Heart left ventricle (tissue), 13 donors: ENCODE measurements at regions not wholly inside any gene's neighbourhood (a gene's known extent, or its start where the extent isn't known, plus 50 kb on each side); places are given as distances from the start of the nearest gene placed in this dataset.

ENCODE experiments used
- CTCF ChIP-seq, 12 donors: fragments of 200-600 bp; sonication (generic) in 4 of 12; IDR thresholded peaks; one replicate each; pipeline versions ENCODE4 v1.5.0 to v1.8.0; 2018 to 2022; ENCODE audit warnings: antibody characterized with exemption in 12 of 12, mild to moderate bottlenecking in 5 of 12
- POLR2A ChIP-seq, 2 donors: fragments of 450-650 bp; IDR thresholded peaks; one replicate each; pipeline ENCODE4 v1.6.1; 2017; ENCODE audit warnings: antibody characterized with exemption in 2 of 2, mild to moderate bottlenecking in 2 of 2, moderate library complexity in 2 of 2
- donor health status: ischemic (EF 13 %, LVEDD 7.1; RV severe dilation, severe dysfunction).
- donor health status: DM: no; HTN: yes; CAD: no.
- donor health status: DM: no; HTN: no; CAD: no.
- donor health status: ischemic (EF 25% LVEDD 6.9; RV normal size, moderate dysfunction).
- donor health status: ischemic (EF 25% LVEDD 5.7; RV mildly dilated, moderate dysfunction).
- donor health status: ischemic (EF 35%, LVEDD 5.7; RV mildly dilated, moderate dysfunction).
- donor health status: nonischemic (EF 11% LVEDD 7.7; RV severe dilation, severe dysfunction).
- donor health status: DM: yes; HTN: yes; CAD: no.
- donor health status: PGD.
- donor health status: ischemic (EF 29% LVEDD 5.4; RV normal size, mild dysfunction).
- donor health status: nonischemic (EF 23%, LVEDD 6.1; RV moderate dilation, normal function).

GRCh38 chr9:91082731-91083130 lies 279.0 kb downstream of the AUH start:
- TF ChIP-seq CTCF (IDR thresholded peaks at IDR 0.05): no peak
- no peak for TF ChIP-seq POLR2A (IDR thresholded peaks at IDR 0.05)
